ENCODE measurements at regions not wholly inside any gene's neighbourhood (a gene's known extent, or its start where the extent isn't known, plus 50 kb on each side); places are given as distances from the start of the nearest gene placed in this dataset.

- no peak overlapping the region for H3K27ac ChIP-seq (ENCODE audit: low read depth, low read length)
- H3K36me3 ChIP-seq (ENCODE audit: insufficient read depth, low read length) = no peaks in the 10 kb centered on the region
- H3K27me3 ChIP-seq (ENCODE audit: insufficient read depth, low read length) = no peaks in the 10 kb centered on the region
- peaks cover 5% of the 10 kb centered on the region for H3K4me1 ChIP-seq (ENCODE audit: control insufficient read depth, insufficient read depth, low read length, unreplicated experiment)
- no peaks in the 10 kb centered on the region for H3K79me2 ChIP-seq (ENCODE audit: control insufficient read depth, insufficient read depth, low read length, unreplicated experiment)
- H3K4me3 ChIP-seq (ENCODE audit: low read depth, low read length) = no peak overlapping the region
- no peak overlapping the region for H2AFZ ChIP-seq (ENCODE audit: low read length, unreplicated experiment)
These were observed 1012.7 kb downstream of the ADGRL2 start for GRCh38 chr1:82813386-82813785.

- Histone ChIP-seq H3K27ac (ENCODE audit: low read depth, low read length) (no peak overlapping the region), H3K4me1 (ENCODE audit: control insufficient read depth, insufficient read depth, low read length, unreplicated experiment) (peaks cover 5% of the 10 kb centered on the region), H3K27me3 (ENCODE audit: insufficient read depth, low read length) (no peaks in the 10 kb centered on the region), H3K79me2 (ENCODE audit: control insufficient read depth, insufficient read depth, low read length, unreplicated experiment) (no peaks in the 10 kb centered on the region), H2AFZ (ENCODE audit: low read length, unreplicated experiment) (no peak overlapping the region), H3K36me3 (ENCODE audit: insufficient read depth, low read length) (no peaks in the 10 kb centered on the region), H3K4me3 (ENCODE audit: low read depth, low read length) (no peak overlapping the region)
These were observed 1009.9 kb downstream of the ADGRL2 start for GRCh38 chr1:82810601-82811000.

GRCh38 chr1:82807563-82807962, 1006.8 kb downstream of the ADGRL2 start:
- H3K36me3 ChIP-seq (ENCODE audit: insufficient read depth, low read length) = no peaks in the 10 kb centered on the region
- H2AFZ ChIP-seq (ENCODE audit: low read length, unreplicated experiment) = no peak overlapping the region
- peaks cover 5% of the 10 kb centered on the region for H3K4me1 ChIP-seq (ENCODE audit: control insufficient read depth, insufficient read depth, low read length, unreplicated experiment)
- H3K27ac ChIP-seq (ENCODE audit: low read depth, low read length) = no peak overlapping the region
- no peaks in the 10 kb centered on the region for H3K79me2 ChIP-seq (ENCODE audit: control insufficient read depth, insufficient read depth, low read length, unreplicated experiment)
- no peak overlapping the region for H3K4me3 ChIP-seq (ENCODE audit: low read depth, low read length)
- no peaks in the 10 kb centered on the region for H3K27me3 ChIP-seq (ENCODE audit: insufficient read depth, low read length)

DNA sequence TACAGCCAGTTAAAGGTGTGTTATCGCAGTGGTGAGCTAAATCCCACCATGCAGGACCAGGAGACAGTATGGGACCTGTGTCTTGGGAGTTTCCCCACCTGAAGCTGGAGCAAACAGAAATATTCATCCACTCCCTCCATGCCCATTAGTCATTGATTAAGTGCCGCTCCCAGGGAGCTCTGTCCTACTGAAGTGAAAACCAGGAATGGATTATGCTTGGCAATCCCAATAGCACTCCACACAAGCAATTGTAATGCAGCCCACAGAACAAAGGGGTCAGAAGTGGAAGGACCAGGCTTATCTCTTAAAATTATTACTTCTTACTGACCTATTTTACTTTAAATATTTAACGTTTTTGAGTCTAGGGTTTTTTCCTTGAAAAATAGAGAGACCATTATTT, 1005.4 kb downstream of the ADGRL2 start:
- H3K4me3 ChIP-seq (ENCODE audit: low read depth, low read length) = no peak overlapping the region
- H3K27ac ChIP-seq (ENCODE audit: low read depth, low read length) = no peak overlapping the region
- H3K36me3 ChIP-seq (ENCODE audit: insufficient read depth, low read length) = no peaks in the 10 kb centered on the region
- no peaks in the 10 kb centered on the region for H3K27me3 ChIP-seq (ENCODE audit: insufficient read depth, low read length)
- no peaks in the 10 kb centered on the region for H3K79me2 ChIP-seq (ENCODE audit: control insufficient read depth, insufficient read depth, low read length, unreplicated experiment)
- no peaks in the 10 kb centered on the region for H3K4me1 ChIP-seq (ENCODE audit: control insufficient read depth, insufficient read depth, low read length, unreplicated experiment)
- no peak overlapping the region for H2AFZ ChIP-seq (ENCODE audit: low read length, unreplicated experiment)

- Histone ChIP-seq H3K27me3 (ENCODE audit: insufficient read depth, low read length) (no peaks in the 10 kb centered on the region), H3K79me2 (ENCODE audit: control insufficient read depth, insufficient read depth, low read length, unreplicated experiment) (no peaks in the 10 kb centered on the region), H3K27ac (ENCODE audit: low read depth, low read length) (no peak overlapping the region), H3K4me3 (ENCODE audit: low read depth, low read length) (no peak overlapping the region), H2AFZ (ENCODE audit: low read length, unreplicated experiment) (no peak overlapping the region), H3K36me3 (ENCODE audit: insufficient read depth, low read length) (no peaks in the 10 kb centered on the region), H3K4me1 (ENCODE audit: control insufficient read depth, insufficient read depth, low read length, unreplicated experiment) (no peaks in the 10 kb centered on the region)
These were observed 1000.4 kb downstream of the ADGRL2 start for GRCh38 chr1:82801176-82801575.

DNA sequence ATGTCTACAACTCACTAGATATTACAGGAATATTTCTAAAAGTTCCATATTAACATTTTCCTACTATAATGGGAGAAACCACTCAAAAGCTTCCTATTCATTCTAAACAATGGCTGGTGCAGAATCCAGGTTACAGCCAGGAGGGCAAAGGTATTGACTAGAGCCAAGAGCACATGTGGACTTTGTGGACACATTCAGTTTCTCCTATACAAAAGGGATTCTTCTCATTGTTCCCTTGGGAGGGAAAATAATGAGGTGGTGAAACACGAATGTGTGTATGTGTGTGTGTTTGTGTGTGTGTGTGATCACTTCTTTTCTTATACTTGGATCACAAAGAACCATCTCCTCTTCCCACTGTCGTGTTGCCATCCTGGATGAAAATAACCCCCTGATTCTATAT, 1000.0 kb downstream of the ADGRL2 start:
- Histone ChIP-seq H2AFZ (ENCODE audit: low read length, unreplicated experiment) (no peak overlapping the region), H3K27ac (ENCODE audit: low read depth, low read length) (no peak overlapping the region), H3K27me3 (ENCODE audit: insufficient read depth, low read length) (no peaks in the 10 kb centered on the region), H3K79me2 (ENCODE audit: control insufficient read depth, insufficient read depth, low read length, unreplicated experiment) (no peaks in the 10 kb centered on the region), H3K36me3 (ENCODE audit: insufficient read depth, low read length) (no peaks in the 10 kb centered on the region), H3K4me3 (ENCODE audit: low read depth, low read length) (no peak overlapping the region), H3K4me1 (ENCODE audit: control insufficient read depth, insufficient read depth, low read length, unreplicated experiment) (no peaks in the 10 kb centered on the region)

- no peak overlapping the region for H2AFZ ChIP-seq (ENCODE audit: low read length, unreplicated experiment)
- no peaks in the 10 kb centered on the region for H3K4me1 ChIP-seq (ENCODE audit: control insufficient read depth, insufficient read depth, low read length, unreplicated experiment)
- no peak overlapping the region for H3K4me3 ChIP-seq (ENCODE audit: low read depth, low read length)
- no peaks in the 10 kb centered on the region for H3K27me3 ChIP-seq (ENCODE audit: insufficient read depth, low read length)
- H3K79me2 ChIP-seq (ENCODE audit: control insufficient read depth, insufficient read depth, low read length, unreplicated experiment) = no peaks in the 10 kb centered on the region
- no peaks in the 10 kb centered on the region for H3K36me3 ChIP-seq (ENCODE audit: insufficient read depth, low read length)
- no peak overlapping the region for H3K27ac ChIP-seq (ENCODE audit: low read depth, low read length)
These were observed 998.5 kb downstream of the ADGRL2 start for GRCh38 chr1:82799261-82799660.

GRCh38 chr1:82795508-82796149, 994.9 kb downstream of the ADGRL2 start:
- H3K4me3 ChIP-seq (ENCODE audit: low read depth, low read length) = no peak overlapping the region
- H3K79me2 ChIP-seq (ENCODE audit: control insufficient read depth, insufficient read depth, low read length, unreplicated experiment) = no peaks in the 10 kb centered on the region
- no peaks in the 10 kb centered on the region for H3K36me3 ChIP-seq (ENCODE audit: insufficient read depth, low read length)
- no peaks in the 10 kb centered on the region for H3K4me1 ChIP-seq (ENCODE audit: control insufficient read depth, insufficient read depth, low read length, unreplicated experiment)
- no peak overlapping the region for H2AFZ ChIP-seq (ENCODE audit: low read length, unreplicated experiment)
- H3K27me3 ChIP-seq (ENCODE audit: insufficient read depth, low read length) = no peaks in the 10 kb centered on the region
- H3K27ac ChIP-seq (ENCODE audit: low read depth, low read length) = no peak overlapping the region

- no peak overlapping the region for H3K4me3 ChIP-seq (ENCODE audit: low read depth, low read length)
- H3K27ac ChIP-seq (ENCODE audit: low read depth, low read length) = no peak overlapping the region
- H3K36me3 ChIP-seq (ENCODE audit: insufficient read depth, low read length) = no peaks in the 10 kb centered on the region
- H3K27me3 ChIP-seq (ENCODE audit: insufficient read depth, low read length) = no peaks in the 10 kb centered on the region
- no peak overlapping the region for H2AFZ ChIP-seq (ENCODE audit: low read length, unreplicated experiment)
- H3K79me2 ChIP-seq (ENCODE audit: control insufficient read depth, insufficient read depth, low read length, unreplicated experiment) = no peaks in the 10 kb centered on the region
- H3K4me1 ChIP-seq (ENCODE audit: control insufficient read depth, insufficient read depth, low read length, unreplicated experiment) = no peaks in the 10 kb centered on the region
These were observed 991.4 kb downstream of the ADGRL2 start for GRCh38 chr1:82792151-82792550.

DNA sequence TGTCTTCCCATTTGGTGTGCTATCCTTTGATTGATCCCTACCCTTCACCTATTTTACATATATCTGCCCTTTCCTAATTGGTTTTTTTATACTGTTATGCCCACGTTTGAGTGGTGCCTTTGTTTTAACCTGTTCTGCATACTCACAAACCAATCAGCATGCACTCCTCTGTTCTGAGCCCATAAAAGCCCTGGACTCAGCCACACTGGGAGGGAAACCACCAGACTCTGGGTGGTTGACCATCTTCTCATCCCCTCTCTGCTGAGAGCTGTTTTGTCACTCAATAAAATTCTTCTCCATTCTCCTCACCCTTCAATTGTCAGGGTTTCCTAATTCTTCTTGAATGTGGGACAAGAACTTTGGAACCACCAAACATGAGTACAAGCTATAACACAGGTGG, 989.8 kb downstream of the ADGRL2 start:
- no peaks in the 10 kb centered on the region for H3K36me3 ChIP-seq (ENCODE audit: insufficient read depth, low read length)
- H3K27ac ChIP-seq (ENCODE audit: low read depth, low read length) = no peak overlapping the region
- no peaks in the 10 kb centered on the region for H3K27me3 ChIP-seq (ENCODE audit: insufficient read depth, low read length)
- H2AFZ ChIP-seq (ENCODE audit: low read length, unreplicated experiment) = no peak overlapping the region
- no peak overlapping the region for H3K4me3 ChIP-seq (ENCODE audit: low read depth, low read length)
- no peaks in the 10 kb centered on the region for H3K4me1 ChIP-seq (ENCODE audit: control insufficient read depth, insufficient read depth, low read length, unreplicated experiment)
- H3K79me2 ChIP-seq (ENCODE audit: control insufficient read depth, insufficient read depth, low read length, unreplicated experiment) = no peaks in the 10 kb centered on the region

GRCh38 chr1:82788660-82789059, 987.9 kb downstream of the ADGRL2 start:
- no peaks in the 10 kb centered on the region for H3K36me3 ChIP-seq (ENCODE audit: insufficient read depth, low read length)
- H3K79me2 ChIP-seq (ENCODE audit: control insufficient read depth, insufficient read depth, low read length, unreplicated experiment) = no peaks in the 10 kb centered on the region
- no peaks in the 10 kb centered on the region for H3K27me3 ChIP-seq (ENCODE audit: insufficient read depth, low read length)
- no peak overlapping the region for H3K27ac ChIP-seq (ENCODE audit: low read depth, low read length)
- H3K4me1 ChIP-seq (ENCODE audit: control insufficient read depth, insufficient read depth, low read length, unreplicated experiment) = no peaks in the 10 kb centered on the region
- H3K4me3 ChIP-seq (ENCODE audit: low read depth, low read length) = no peak overlapping the region
- no peak overlapping the region for H2AFZ ChIP-seq (ENCODE audit: low read length, unreplicated experiment)

All from ACC112 (cell line).